GM21529 (cell line): ENCODE measurements at regions not wholly inside any gene's neighbourhood (a gene's known extent, or its start where the extent isn't known, plus 50 kb on each side); places are given as distances from the start of the nearest gene placed in this dataset.

ENCODE experiments used
- ATAC-seq: cut with Tn5 transposase; IDR thresholded peaks from one replicate; pipeline ENCODE4 v1.9.1; 2021; ENCODE audit not compliant: unreplicated experiment

GRCh38 chr12:84689638-84690037, 223.0 kb downstream of the SLC6A15 start:
- no peak for ATAC-seq

GRCh38 chr12:84685379-84685778, 227.2 kb downstream of the SLC6A15 start:
- ATAC-seq = no peak

- no peak for ATAC-seq
Observed at GRCh38 chr12:84676787-84677186, 235.8 kb downstream of the SLC6A15 start.

GRCh38 chr12:84661786-84662185, 250.8 kb downstream of the SLC6A15 start:
- ATAC-seq = no peak

- ATAC-seq = no peak
Observed at GRCh38 chr12:84660139-84660538, 252.5 kb downstream of the SLC6A15 start.

GRCh38 chr12:84658877-84659276, 253.7 kb downstream of the SLC6A15 start:
- no peak for ATAC-seq

GRCh38 chr12:84656705-84657104, 255.9 kb downstream of the SLC6A15 start:
- ATAC-seq = no peak

GRCh38 chr12:84653482-84653881, 259.1 kb downstream of the SLC6A15 start:
- ATAC-seq = no peak

- no peak for ATAC-seq
Observed at GRCh38 chr12:84648425-84648824, 264.2 kb downstream of the SLC6A15 start.

- ATAC-seq = no peak
Observed at GRCh38 chr12:84644908-84645307, 267.7 kb downstream of the SLC6A15 start.

GRCh38 chr12:84643993-84644392, 268.6 kb downstream of the SLC6A15 start:
- ATAC-seq = no peak

- ATAC-seq = no peak
Observed at GRCh38 chr12:84641940-84642545, 270.6 kb downstream of the SLC6A15 start.

GRCh38 chr12:84638811-84639368, 273.7 kb downstream of the SLC6A15 start:
- ATAC-seq = no peak

GRCh38 chr12:84637926-84638325, 274.7 kb downstream of the SLC6A15 start:
- no peak for ATAC-seq

GRCh38 chr12:84636801-84637290, 275.8 kb downstream of the SLC6A15 start:
- ATAC-seq = no peak

GRCh38 chr12:84634526-84634925, 278.1 kb downstream of the SLC6A15 start:
- no peak for ATAC-seq

GRCh38 chr12:84632556-84632955, 280.0 kb downstream of the SLC6A15 start:
- ATAC-seq = no peak

- ATAC-seq = no peak
Observed at GRCh38 chr12:84631020-84631419, 281.6 kb downstream of the SLC6A15 start.

GRCh38 chr12:84627593-84627992, 285.0 kb downstream of the SLC6A15 start:
- no peak for ATAC-seq

- ATAC-seq = no peak
Observed at GRCh38 chr12:84624601-84625000, 288.0 kb downstream of the SLC6A15 start.

- no peak for ATAC-seq
Observed at GRCh38 chr12:84619053-84619571, 293.5 kb downstream of the SLC6A15 start.

GRCh38 chr12:84607170-84607819, 305.3 kb downstream of the SLC6A15 start:
- no peak for ATAC-seq
